SJSA1 (cell line): ENCODE measurements at regions not wholly inside any gene's neighbourhood (a gene's known extent, or its start where the extent isn't known, plus 50 kb on each side); places are given as distances from the start of the nearest gene placed in this dataset.
A peak's percentile ranks its signal among the peaks of the same experiment; 100 is the strongest.

ENCODE experiments used
- DNase-seq, 2 experiments: peaks; one replicate each; pipeline ENCODE4 v3.0.0-alpha.2; 2015 to 2020; ENCODE audit warnings: low spot score in 2 of 2, low read depth in 1 of 2
- H3K27ac ChIP-seq: fragments of 250-450 bp; sonication (Bioruptor Pico); 2 replicates; pipeline ENCODE4 v1.5.1; 2020; ENCODE audit warnings: mild to moderate bottlenecking, moderate library complexity
- H3K27me3 ChIP-seq: fragments of 250-450 bp; sonication (Bioruptor Pico); replicated peaks from 2 replicates; pipeline ENCODE4 v1.5.1; 2020; ENCODE audit warnings: mild to moderate bottlenecking, moderate library complexity
- H3K36me3 ChIP-seq: fragments of 250-450 bp; sonication (Bioruptor Pico); 2 replicates; pipeline ENCODE4 v1.5.1; 2020; ENCODE audit warnings: mild to moderate bottlenecking
- H3K4me1 ChIP-seq: fragments of 250-450 bp; sonication (Bioruptor Pico); replicated peaks from 2 replicates; pipeline ENCODE4 v1.6.1; 2021; ENCODE audit warnings: mild to moderate bottlenecking
- H3K4me3 ChIP-seq: fragments of 250-450 bp; sonication (Bioruptor Pico); 2 replicates; pipeline ENCODE4 v1.5.1; 2020; ENCODE audit warnings: mild to moderate bottlenecking
- H3K9me3 ChIP-seq: fragments of 250-450 bp; sonication (Bioruptor Pico); replicated peaks from 2 replicates; pipeline ENCODE4 v1.5.1; 2020; ENCODE audit warnings: mild to moderate bottlenecking

DNA sequence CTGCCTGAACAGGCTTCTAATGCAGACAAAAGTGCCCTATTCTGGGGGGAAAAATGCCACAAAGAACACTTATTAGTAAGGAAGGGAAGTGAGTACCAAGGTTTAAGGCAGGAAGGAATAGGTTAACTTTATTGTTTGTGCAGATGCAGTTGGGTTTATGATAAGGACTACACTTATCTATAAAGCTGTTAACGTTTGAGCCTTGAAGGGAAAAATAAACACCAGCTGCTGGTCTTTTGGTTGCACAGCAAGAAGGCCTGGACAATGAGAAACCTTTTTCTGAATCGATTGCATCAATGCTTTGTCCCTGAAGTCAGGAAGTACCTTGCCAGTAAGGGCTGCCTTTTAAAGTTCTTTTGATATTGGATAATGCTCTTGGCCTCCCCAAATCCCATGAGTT is 407.8 kb downstream of the ATP23 start:
- Histone ChIP-seq H3K27ac (no peak overlapping the region), H3K36me3 (no peaks in the 10 kb centered on the region), H3K4me1 (no peaks in the 10 kb centered on the region), H3K4me3 (no peak overlapping the region), H3K27me3 (no peaks in the 10 kb centered on the region), H3K9me3 (no peaks in the 10 kb centered on the region)
- DNase-seq = no peak

- no peaks in the 10 kb centered on the region for H3K27me3 ChIP-seq
- no peak overlapping the region for H3K4me3 ChIP-seq
- H3K9me3 ChIP-seq = no peaks in the 10 kb centered on the region
- no peak overlapping the region for H3K27ac ChIP-seq
- DNase-seq = no peak
- no peaks in the 10 kb centered on the region for H3K36me3 ChIP-seq
- no peaks in the 10 kb centered on the region for H3K4me1 ChIP-seq
These were observed 415.4 kb downstream of the ATP23 start for GRCh38 chr12:58356794-58357193.

DNA sequence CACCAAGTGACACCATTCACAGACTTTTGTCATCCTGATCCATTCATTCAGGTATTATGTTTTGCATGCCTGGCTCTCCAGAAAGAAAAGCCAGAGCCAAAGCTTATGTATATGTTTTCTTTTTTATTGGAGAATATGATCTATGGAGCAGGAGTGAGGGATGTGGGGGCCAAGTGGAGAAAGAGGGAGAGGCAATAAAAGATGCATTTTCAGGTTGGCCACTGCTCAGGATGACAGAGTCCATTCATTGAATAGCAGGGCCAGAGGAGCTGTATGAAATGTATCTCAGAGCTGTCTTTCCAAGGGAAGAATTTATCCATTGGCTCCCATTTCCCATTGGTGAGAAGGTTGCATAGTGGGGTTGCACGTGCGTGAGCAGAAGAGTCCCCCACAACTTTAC is 416.1 kb downstream of the ATP23 start:
- H3K27ac ChIP-seq = no peak overlapping the region
- H3K36me3 ChIP-seq = no peaks in the 10 kb centered on the region
- H3K9me3 ChIP-seq = no peaks in the 10 kb centered on the region
- no peak overlapping the region for H3K4me3 ChIP-seq
- H3K4me1 ChIP-seq = no peaks in the 10 kb centered on the region
- no peak for DNase-seq
- H3K27me3 ChIP-seq = no peaks in the 10 kb centered on the region

DNA sequence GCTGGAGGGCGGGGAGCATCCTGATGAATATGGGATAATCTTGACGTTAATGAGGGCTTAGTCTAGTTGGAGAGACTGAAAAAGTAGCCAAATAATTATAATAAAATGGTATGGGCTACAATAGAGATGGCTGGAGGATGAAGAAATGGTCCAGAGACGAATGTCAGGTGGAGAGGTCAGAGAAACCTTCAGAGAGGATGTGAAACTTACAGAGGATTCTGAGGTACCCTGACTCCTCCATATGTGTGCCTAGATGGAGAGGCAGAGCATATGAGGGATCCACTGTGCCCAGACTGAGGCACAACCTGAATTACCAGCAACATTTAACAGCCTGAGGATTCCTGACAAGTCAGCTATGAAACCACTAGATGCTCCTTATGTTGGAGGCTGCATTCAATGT is 417.0 kb downstream of the ATP23 start:
- Histone ChIP-seq H3K9me3 (no peaks in the 10 kb centered on the region), H3K4me3 (no peak overlapping the region), H3K36me3 (no peaks in the 10 kb centered on the region), H3K27ac (no peak overlapping the region), H3K4me1 (no peaks in the 10 kb centered on the region), H3K27me3 (no peaks in the 10 kb centered on the region)
- DNase-seq = no peak

GRCh38 chr12:58359084-58359483 is 417.7 kb downstream of the ATP23 start:
- DNase-seq = no peak

GRCh38 chr12:58361056-58361455 is 419.7 kb downstream of the ATP23 start:
- Histone ChIP-seq H3K36me3 (no peaks in the 10 kb centered on the region), H3K4me3 (no peak overlapping the region), H3K27me3 (no peaks in the 10 kb centered on the region), H3K27ac (no peak overlapping the region), H3K4me1 (peaks cover 19% of the 10 kb centered on the region), H3K9me3 (no peaks in the 10 kb centered on the region)
- DNase-seq = no peak

More at GRCh38 chr12:58359084-58359483, 417.7 kb downstream of the ATP23 start:
- Histone ChIP-seq H3K4me1 (peaks cover under 1% of the 10 kb centered on the region), H3K27ac (no peak overlapping the region), H3K9me3 (no peaks in the 10 kb centered on the region), H3K27me3 (no peaks in the 10 kb centered on the region), H3K4me3 (no peak overlapping the region), H3K36me3 (no peaks in the 10 kb centered on the region)

GRCh38 chr12:58363971-58364370 is 422.6 kb downstream of the ATP23 start:
- Histone ChIP-seq H3K36me3 (no peaks in the 10 kb centered on the region), H3K4me1 (peaks cover 19% of the 10 kb centered on the region), H3K9me3 (no peaks in the 10 kb centered on the region), H3K27me3 (no peaks in the 10 kb centered on the region), H3K27ac (peak overlapping the region; percentile 25; the same call in 1 of the 2 replicates), H3K4me3 (no peak overlapping the region)
- no peak for DNase-seq

GRCh38 chr12:58364389-58365086 is 423.2 kb downstream of the ATP23 start:
- no peak overlapping the region for H3K4me3 ChIP-seq
- H3K27ac ChIP-seq = peak overlapping the region; percentile 25
- DNase-seq = peak; percentile 55 to 66
- peaks cover 19% of the 10 kb centered on the region for H3K4me1 ChIP-seq
- no peaks in the 10 kb centered on the region for H3K27me3 ChIP-seq
- H3K36me3 ChIP-seq = no peaks in the 10 kb centered on the region
- H3K9me3 ChIP-seq = no peaks in the 10 kb centered on the region

- H3K4me1 ChIP-seq = peaks cover 19% of the 10 kb centered on the region
- no peak overlapping the region for H3K4me3 ChIP-seq
- H3K36me3 ChIP-seq = no peaks in the 10 kb centered on the region
- no peaks in the 10 kb centered on the region for H3K9me3 ChIP-seq
- H3K27ac ChIP-seq = peak overlapping the region; percentile 67
- no peaks in the 10 kb centered on the region for H3K27me3 ChIP-seq
- DNase-seq = no peak
These were observed 423.7 kb downstream of the ATP23 start for GRCh38 chr12:58365087-58365390.

DNA sequence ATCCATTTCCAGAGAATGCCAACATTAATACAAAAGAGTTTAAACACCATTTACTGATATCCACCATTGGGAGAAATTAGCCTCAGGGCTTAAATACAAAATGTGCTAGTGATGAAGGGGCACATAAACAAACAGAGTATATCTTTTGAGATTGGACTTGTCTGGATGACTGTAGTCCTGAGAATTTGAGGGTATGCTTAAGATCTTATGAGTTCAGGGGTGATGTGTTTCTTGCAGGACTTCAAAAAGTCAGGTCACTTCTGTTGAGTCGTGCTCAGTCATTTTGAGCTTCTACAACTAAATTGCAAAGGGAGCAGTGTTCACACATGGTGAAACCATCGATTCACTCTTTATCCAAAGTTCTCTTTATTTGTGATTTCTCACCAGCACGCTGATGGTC is 425.7 kb downstream of the ATP23 start:
- H3K27me3 ChIP-seq = no peaks in the 10 kb centered on the region
- no peak overlapping the region for H3K27ac ChIP-seq
- no peak for DNase-seq
- peaks cover 19% of the 10 kb centered on the region for H3K4me1 ChIP-seq
- no peak overlapping the region for H3K4me3 ChIP-seq
- H3K9me3 ChIP-seq = no peaks in the 10 kb centered on the region
- no peaks in the 10 kb centered on the region for H3K36me3 ChIP-seq

DNA sequence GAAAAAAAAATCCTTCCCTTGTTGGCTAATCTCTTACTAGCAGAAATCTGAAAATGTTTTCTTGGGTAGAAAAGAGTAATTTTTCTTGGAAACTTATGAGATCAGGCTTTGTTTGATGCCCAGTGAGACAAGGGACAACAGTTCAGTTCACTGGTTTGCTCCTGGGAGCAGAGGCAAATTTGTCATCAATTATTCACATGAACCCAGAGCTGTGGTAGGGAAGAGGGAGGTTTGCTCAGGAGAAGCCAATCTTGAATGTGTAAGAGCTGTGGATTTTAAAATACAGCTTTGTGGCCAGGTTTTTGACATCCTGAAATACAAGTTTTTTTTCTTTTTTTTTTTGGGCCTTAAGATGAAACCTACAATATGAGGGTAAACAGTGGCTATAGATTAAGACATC is 426.6 kb downstream of the ATP23 start:
- peaks cover 19% of the 10 kb centered on the region for H3K4me1 ChIP-seq
- DNase-seq = no peak

GRCh38 chr12:58369576-58369975 is 428.2 kb downstream of the ATP23 start:
- no peak for DNase-seq
- Histone ChIP-seq H3K36me3 (no peaks in the 10 kb centered on the region), H3K4me1 (peaks cover 13% of the 10 kb centered on the region)

More for the DNA sequence above, 426.6 kb downstream of the ATP23 start:
- no peaks in the 10 kb centered on the region for H3K36me3 ChIP-seq
- no peaks in the 10 kb centered on the region for H3K27me3 ChIP-seq
- no peak overlapping the region for H3K4me3 ChIP-seq
- no peak overlapping the region for H3K27ac ChIP-seq
- H3K9me3 ChIP-seq = no peaks in the 10 kb centered on the region

DNA sequence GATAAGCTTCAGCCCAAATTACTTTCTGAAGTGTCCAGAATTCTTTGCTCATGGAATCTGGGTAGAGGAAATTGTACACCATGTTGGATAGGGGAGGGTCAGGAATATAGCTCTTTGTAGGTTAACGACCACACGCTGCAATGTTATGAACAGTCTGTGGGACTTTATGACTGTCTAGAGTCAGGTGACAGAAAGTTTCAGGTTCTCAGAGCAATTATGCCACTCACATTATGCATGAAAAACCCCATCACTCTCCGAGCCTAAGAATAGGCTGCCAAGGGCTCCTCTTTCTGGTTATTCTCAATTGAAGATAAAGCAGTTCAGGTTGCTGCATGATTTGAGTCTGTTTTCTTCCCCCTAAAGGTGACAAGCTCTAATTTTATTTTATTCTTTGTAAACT is 430.9 kb downstream of the ATP23 start:
- H3K27ac ChIP-seq = no peak overlapping the region
- H3K9me3 ChIP-seq = no peaks in the 10 kb centered on the region
- DNase-seq = no peak
- no peaks in the 10 kb centered on the region for H3K27me3 ChIP-seq
- no peaks in the 10 kb centered on the region for H3K36me3 ChIP-seq
- no peak overlapping the region for H3K4me3 ChIP-seq
- H3K4me1 ChIP-seq = no peaks in the 10 kb centered on the region

More at GRCh38 chr12:58369576-58369975, 428.2 kb downstream of the ATP23 start:
- no peaks in the 10 kb centered on the region for H3K27me3 ChIP-seq
- H3K4me3 ChIP-seq = no peak overlapping the region
- no peaks in the 10 kb centered on the region for H3K9me3 ChIP-seq
- no peak overlapping the region for H3K27ac ChIP-seq

DNA sequence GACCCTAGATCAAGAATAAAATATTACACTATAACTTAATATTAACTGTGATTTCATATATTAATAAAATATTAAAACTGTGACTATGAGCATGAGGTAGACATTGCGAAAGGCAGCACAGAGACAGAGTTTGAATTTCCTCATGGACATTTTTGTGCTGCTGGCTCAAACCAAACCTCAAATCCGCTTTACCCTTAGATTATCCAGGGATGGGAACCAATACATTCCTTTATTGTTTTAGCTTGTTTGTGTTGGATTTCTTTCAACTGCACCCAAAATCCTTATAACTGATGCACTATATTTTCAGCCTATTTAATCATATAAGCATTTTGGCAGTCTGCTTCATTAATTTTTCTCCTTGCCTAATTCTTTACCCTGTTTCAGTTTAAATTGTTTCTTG is 436.7 kb downstream of the ATP23 start:
- H3K27me3 ChIP-seq = no peaks in the 10 kb centered on the region
- no peaks in the 10 kb centered on the region for H3K4me1 ChIP-seq
- no peaks in the 10 kb centered on the region for H3K36me3 ChIP-seq
- no peak overlapping the region for H3K27ac ChIP-seq
- no peak overlapping the region for H3K4me3 ChIP-seq
- no peaks in the 10 kb centered on the region for H3K9me3 ChIP-seq
- DNase-seq = no peak

DNA sequence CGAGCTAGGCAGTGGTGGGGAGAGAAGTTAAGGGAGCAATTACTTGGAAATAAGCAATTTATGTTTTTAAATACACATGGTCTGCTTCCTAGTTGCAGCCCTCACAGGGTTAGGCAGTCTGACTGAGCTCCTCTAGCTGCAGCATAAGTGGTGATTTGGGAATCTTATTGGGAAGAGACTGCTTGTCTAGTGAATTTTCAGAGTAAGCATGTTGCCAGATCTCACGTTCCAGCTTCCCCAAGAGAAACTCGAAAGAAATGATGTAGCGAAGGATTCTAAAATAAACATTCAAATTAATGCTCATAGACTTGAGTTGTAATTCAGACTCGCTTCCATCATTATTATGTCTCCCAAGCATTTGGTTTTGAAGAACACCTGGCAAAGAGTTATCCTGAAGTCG is 440.2 kb downstream of the ATP23 start:
- H3K27me3 ChIP-seq = no peaks in the 10 kb centered on the region
- DNase-seq = no peak
- H3K4me1 ChIP-seq = peaks cover under 1% of the 10 kb centered on the region; the same call in 1 of the 2 replicates
- H3K36me3 ChIP-seq = no peaks in the 10 kb centered on the region
- no peaks in the 10 kb centered on the region for H3K9me3 ChIP-seq
- H3K4me3 ChIP-seq = no peak overlapping the region
- H3K27ac ChIP-seq = no peak overlapping the region
